Left cardiac atrium (tissue), 4 donors: ENCODE measurements at regions not wholly inside any gene's neighbourhood (a gene's known extent, or its start where the extent isn't known, plus 50 kb on each side); places are given as distances from the start of the nearest gene placed in this dataset.
"Not testable (repeated sequence)": the region's sequence is repeated elsewhere in the genome, so short reads cannot be mapped to it uniquely, and the experiment has no call there.

Experiments
- ATAC-seq, 2 donors: fragments of 200-7000 bp; cut with Tn5 transposase; one replicate each; pipeline ENCODE4 v1.9.1; 2020; ENCODE audit warnings: mild to moderate bottlenecking in 2 of 2, moderate library complexity in 2 of 2
- DNase-seq: peaks from one replicate; pipeline ENCODE4 v3.0.0-alpha.2; 2020
- intact Hi-C, 2 donors: fragments of 100-400 bp; cut with DNase I; formaldehyde crosslinking; loops; one replicate each; pipeline versions ENCODE4 v1.14.1 to v1.15.1; 2022 to 2023
- donor health status: DM: no; HTN: yes; CAD: no.
- donor health status: DM: no; HTN: yes; CAD: no; lungs with severe emphysema.
- donor health status: DM: yes; HTN: yes; CAD: no.
- donor health status: Dilated cardiomyopathy.

DNA sequence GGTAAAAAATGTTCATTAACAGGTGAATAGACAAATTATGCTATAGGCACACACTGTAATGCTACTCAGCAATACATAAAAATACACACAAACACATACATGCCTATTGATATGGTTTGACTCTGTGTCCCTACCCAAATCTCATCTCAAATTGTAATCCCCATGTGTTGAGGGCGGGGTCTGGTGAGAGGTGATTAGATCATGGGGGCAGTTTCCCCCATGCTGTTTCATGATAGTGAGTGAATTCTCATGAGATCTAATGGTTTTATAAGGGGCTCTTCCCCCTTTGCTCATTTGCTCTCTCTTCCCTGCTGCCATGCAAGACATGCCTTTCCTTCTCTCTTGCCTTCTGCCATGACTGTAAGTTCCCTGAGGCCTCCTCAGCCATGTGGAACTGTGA is 403.1 kb upstream of the RORB start:
- intact Hi-C loops, DNase-seq, ATAC-seq: not testable (repeated sequence)

DNA sequence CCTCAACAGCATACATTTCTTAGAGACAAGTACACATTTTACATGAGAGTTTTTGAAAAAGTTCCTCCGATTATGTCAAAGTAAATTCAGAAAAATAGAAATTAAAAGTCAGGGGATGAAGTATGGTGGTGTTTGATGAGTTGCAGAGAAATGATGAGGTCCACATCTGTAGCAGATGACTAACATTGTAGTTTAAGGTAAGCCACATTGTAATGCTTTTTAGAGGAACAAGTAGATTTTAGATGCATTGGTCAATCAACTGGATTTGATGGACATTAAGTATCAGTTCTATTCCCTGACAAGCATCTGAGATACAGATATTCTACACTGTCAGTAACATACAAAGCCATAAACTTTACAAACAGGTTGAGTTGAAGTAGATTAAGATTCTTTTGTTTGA is 402.4 kb upstream of the RORB start:
- no peak for ATAC-seq

DNA sequence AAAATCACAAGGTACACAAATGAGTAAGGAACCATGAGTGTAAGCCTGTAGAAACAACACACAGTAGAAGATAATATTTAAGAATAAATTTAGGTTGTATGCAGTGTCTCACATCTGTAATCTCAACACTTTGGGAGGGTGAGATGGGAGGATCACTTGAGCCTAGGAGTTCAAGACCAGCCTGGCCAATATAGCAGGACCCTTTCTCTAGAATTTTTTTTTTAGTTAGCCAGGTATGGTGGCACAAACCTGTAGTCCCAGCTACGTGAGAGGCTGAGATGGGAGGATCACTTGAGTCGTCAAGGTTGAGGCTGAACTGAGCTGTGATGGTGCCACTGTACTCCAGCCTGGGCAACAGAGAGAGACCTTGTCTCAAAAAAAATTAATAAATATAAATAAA is 401.2 kb upstream of the RORB start:
- no peak for DNase-seq
- no peak for ATAC-seq
- intact Hi-C loops: no loop called here

More for the DNA sequence above, 402.4 kb upstream of the RORB start:
- DNase-seq: no peak
- intact Hi-C loops: no loop called here

DNA sequence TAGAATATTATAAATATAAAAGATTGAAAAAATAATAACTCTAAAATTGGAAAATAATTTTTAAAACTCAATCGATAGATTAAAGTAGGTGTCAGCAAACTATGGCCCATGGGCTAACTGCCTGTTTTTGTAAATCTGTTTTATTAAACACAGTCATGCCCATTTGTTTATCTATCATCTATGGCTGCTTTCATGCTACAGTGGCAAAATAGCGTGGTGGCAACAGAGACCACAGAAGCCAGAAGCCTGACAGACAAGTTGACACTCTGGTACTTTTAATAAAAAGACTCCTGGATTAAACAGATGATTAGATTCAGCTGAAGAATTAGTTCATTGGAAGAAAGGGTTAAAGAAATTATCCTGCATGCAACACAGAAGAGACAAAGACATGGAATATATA is 400.7 kb upstream of the RORB start:
- intact Hi-C loops: no loop called here

DNA sequence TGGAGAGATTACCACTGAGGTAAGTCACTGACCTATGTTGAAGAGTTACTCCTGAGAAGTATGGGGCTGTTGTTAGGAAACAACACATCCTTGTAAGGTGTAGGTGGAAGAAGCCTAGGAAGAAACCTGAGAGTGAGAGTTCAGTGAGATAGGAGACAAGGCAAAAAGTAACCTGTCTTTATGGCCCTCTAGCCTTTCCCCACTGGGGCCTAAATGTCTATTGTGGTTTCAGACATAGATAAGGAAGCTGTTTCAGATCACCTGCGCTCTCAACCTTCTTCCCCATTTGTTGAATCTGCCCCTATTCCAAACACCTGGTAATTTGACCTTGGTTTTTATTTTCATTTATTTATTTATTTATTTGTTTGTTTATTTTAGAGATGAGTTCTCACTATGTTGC is 397.1 kb upstream of the RORB start:
- DNase-seq: no peak
- no peak for ATAC-seq
- intact Hi-C loops: no loop called here

More for the DNA sequence above, 400.7 kb upstream of the RORB start:
- DNase-seq (no peak), ATAC-seq (no peak)

DNA sequence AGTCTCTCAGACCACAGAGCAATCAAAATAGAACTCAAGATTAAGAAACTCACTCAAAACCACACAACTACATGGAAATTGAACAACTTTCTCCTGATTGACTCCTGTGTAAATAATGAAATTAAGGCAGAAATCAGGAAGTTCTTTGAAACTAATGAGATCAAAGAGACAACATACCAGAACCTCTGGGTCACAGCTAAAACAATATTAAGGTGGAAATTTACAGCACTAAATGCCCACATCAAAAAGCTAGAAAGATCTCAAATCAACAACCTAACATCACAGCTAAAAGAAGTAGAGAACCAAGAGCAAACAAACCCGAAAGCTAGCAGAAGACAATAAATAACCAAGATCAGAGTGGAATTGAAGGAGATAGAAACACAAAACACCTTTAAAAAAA is 395.0 kb upstream of the RORB start:
- intact Hi-C loops, DNase-seq, ATAC-seq: not testable (repeated sequence)

DNA sequence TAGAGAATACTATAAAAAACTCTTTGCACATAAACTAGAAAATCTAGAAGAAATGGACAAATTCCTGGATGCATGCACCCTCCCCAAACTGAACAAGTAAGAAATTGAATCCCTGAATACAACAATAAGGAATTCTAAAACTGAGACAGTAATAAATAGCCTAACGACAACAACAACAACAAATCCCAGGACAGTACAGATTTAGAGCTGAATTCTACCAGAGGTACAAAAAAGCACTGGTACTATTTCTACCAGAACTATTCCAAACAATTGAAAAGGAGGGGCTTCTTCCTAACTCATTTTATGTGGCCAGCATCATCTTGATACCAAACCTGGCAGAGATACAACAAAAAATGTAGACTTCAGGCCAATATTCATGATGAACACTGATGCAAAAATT is 394.4 kb upstream of the RORB start:
- DNase-seq: no peak
- no peak for ATAC-seq
- intact Hi-C loops: no loop called here

DNA sequence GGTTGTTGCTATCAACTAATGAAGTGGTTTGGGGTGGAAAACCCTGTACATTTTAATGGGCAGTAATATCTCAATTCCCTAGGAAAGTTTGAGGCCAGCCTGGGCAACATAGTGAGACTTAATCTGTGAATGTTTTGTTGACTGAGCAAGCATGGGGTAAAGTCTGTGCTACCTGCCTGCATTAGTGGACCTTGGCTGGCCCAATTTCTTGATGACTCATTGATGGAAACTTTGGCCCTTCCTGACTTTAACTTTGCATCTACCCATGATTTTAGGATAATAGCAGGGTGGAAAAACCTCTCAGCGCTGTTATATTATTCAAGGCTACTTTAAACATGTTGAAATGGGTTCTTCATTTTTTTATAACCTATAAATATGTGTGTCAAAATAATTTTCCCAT is 389.4 kb upstream of the RORB start:
- intact Hi-C loops: no loop called here
- ATAC-seq (no peak), DNase-seq (no peak)

DNA sequence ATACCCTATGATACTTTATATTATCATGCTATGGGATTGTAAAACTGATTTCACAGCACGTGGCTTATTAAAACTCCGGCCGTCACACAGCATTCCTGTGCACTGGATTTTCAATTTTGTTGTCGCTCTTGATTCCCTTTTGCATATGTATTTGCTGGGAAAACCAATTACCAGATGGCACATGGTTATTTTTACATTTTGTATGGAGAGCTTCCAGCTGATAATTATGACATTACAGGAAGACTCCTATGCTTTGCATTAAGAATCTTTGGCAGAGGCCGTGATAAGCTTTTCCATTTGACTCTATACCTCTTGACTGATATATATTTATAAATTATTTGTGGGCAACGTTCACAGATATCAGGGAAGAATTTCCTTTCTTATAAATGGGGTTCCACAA is 381.2 kb upstream of the RORB start:
- intact Hi-C loops: no loop called here
- ATAC-seq (no peak), DNase-seq (no peak)

DNA sequence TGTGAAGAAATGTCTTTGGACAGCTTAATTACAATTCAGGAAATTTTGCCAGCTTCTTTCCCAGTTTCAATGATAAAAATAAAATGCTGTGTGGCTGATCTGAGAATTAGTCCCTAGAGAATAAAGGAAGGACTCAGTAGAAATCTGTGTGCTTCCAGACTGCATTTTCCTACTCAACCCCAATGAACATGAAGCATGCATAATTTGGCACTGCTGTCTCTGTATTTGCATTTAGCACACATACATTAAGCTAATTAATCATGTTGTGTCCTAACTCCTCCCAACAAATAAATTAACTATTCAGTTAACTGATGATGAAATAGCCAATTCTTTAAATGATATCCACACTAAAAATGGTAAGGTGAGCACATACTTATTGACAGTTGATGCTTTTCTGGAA is 380.0 kb upstream of the RORB start:
- ATAC-seq (no peak), DNase-seq (no peak)
- intact Hi-C loops: no loop called here

DNA sequence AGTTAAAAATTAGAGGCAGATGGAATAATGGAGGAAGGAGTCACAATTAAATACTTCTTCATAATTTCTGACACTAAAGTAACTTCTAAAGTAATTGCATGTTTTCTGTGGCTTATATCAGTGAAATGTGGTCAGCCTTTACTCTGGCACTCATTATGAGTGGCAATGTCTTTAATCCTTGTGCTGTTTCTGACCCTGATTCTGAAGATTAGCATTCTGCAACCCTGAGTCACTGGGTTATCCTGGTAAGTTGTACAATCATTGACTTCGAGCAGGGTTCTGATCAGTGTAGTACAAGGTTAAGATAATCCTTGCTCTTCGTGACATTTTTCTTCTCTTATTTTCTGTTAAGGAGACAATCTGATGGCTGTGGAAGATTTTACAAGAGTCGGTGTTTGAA is 379.4 kb upstream of the RORB start:
- intact Hi-C loops: no loop called here
- DNase-seq (no peak), ATAC-seq (no peak)

DNA sequence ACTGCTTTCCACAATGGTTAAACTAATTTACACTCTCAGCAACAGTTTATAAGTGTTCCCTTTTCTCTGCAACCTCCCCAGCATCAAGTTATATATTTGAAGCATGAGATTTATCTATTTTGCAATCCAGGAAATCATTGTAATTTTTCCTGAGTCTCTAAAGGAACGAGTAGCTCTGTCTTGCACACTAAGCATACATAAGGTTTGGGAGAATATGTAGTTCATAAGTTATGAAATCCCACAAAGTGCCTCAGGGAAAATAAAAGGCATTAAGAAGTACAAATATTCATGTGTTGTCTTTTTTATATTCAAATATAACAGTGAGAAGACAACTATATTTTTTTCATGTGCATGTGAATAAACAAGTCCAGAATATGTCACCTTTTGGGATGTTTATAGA is 377.1 kb upstream of the RORB start:
- ATAC-seq (no peak), DNase-seq (no peak)
- intact Hi-C loops: no loop called here

DNA sequence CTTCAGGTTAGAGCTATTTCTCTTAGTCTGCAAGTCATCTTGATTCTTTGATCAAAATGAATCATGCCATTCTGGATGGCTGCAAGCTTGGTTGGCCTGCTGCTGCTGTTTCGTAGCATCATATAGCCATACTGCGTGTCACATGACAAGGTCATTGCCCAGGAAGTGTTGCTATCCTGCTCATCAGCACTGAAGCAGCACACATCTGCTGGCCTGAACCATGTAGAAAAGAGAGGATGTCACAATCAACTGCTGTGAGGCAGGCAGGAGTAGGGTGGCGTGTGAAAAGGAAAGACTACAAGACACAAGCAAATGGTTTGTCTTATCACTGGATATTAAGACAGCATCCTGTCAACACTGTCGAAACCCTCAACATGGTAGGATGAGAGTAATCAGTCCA is 376.7 kb upstream of the RORB start:
- no peak for ATAC-seq
- intact Hi-C loops: no loop called here
- no peak for DNase-seq

DNA sequence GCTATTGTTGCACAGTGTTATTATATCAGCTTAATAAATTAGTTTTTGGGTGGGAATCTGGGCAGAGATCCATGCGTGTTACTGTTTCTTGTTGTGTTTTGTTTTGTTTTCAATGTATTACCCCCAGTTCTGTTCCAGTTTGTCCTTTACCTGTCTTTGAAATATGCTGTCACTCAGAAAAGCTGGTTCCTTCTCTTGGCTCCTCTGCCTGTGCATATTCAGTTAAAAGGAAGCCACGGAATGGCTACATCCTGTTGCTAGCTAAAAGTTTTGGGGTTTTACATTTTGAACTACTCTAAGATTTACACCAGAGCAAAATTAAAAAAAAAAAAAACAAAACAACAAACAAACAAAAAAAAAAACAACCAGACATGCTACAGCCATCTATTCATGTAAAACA is 374.9 kb upstream of the RORB start:
- ATAC-seq (no peak), DNase-seq (no peak)
- intact Hi-C loops: no loop called here

DNA sequence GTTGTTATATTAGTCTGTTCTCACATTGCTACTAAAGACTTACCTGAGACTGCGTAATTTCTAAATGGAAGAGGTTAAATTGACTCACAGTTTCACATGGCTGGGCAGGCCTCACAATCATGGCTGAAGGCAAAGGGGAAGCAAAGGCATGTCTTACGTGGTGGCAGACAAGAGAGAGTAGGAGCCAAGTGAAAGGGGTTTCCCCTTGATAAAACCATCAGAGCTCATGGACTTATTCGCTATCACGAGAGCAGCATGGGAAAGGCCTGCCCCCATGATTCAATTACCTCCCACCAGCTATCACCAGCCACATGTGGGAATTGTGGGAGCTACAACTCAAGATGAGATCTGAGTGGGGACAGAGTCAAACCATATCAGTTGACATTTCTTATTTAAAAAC is 374.5 kb upstream of the RORB start:
- ATAC-seq (no peak), DNase-seq (no peak)
- intact Hi-C loops: no loop called here

DNA sequence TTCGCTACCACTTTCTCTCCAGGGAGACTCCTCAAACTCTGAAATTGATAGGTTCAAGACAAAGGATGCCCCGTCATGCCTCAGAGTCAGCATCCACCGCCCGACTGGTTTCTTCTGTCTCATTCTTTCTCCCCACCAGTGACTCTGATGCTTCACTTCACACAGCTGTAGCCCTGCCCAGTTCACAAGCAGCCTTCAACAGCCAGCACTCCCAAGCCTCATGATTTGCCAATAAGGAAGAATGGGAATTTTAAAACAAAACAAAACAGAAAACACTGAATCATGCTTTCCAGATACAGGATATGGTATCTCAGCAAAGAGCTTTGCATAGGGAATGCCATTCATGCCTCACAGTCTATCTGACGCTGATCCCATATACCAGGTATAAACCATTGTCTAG is 371.2 kb upstream of the RORB start:
- DNase-seq (no peak), ATAC-seq (no peak)
- intact Hi-C loops: no loop called here

DNA sequence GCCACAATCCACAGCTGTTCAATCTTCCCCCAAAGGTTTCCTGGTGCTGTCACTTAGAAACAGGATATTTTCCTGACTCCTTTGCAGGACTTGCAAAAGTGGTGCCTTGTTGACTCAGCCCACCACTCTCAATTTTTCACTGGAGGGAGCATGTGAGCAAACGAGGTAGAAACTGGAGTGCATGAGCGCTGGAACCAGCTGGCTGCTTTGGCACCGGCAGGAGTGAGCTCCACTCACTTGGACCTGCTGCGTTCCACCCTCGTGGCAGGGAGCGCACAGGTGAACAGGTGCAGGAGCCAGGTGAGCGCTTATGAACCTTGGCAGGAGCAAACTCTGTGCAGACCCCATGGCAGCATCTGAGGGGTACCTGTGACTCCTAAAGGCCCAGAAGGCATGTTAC is 364.1 kb upstream of the RORB start:
- intact Hi-C loops: no loop called here
- DNase-seq (no peak), ATAC-seq (no peak)

DNA sequence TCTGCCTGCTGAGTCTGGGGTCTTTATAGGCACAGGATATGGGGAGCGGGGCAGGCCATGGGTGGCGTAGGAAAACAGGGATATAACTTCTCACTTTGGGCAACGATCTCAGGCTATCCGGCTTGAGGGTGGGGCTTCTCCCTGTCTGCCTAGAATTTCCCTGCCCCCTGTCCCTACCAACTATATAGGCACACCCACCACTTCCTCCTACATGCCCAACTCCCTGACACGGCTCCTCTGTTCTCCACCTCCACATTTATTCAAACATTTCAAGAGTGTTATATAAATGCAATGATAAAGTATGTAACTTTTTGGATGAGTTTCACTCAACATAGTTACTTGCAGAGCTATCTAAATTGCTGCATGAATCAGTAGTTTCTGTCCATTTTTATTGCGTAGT is 363.2 kb upstream of the RORB start:
- no peak for DNase-seq
- intact Hi-C loops: no loop called here
- no peak for ATAC-seq

DNA sequence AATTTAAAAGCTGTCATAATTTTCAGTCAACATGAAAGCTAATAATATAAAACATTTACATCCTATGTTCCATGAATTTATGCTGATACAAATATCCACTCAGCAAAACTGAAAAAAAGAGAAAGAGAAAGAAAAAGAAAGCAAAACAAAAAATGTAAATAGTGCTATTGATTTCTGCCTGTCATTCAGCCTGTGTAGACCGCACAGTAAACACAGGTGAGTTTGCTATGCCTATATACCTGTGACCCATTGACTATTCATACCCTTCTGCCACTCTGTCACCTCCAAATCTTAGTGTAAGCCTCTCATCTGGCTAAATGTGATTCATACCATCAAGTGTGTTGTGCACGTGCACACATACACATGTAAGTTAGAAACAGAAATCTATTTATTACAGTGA is 359.0 kb upstream of the RORB start:
- intact Hi-C loops: no loop called here
- ATAC-seq (no peak), DNase-seq (no peak)

DNA sequence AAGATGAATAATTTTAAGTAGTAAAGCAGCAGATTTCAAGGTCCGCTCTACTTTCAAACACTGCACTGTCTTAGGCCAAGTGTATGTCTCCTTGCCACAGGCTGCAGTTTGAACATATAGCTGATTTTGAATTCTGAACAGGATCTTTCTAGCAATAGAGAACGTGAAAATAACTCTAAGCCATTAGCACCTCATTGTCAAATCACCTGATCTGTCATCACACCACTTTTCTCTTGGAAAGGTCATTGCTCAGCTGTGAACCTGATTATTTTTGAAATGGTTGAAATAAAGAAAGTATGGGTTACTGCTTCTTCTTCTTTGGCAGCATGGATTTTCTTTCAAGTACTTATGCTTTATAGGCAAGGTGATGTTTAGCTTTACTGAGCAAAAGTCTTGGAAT is 357.0 kb upstream of the RORB start:
- no peak for ATAC-seq
- intact Hi-C loops: no loop called here
- DNase-seq: no peak

DNA sequence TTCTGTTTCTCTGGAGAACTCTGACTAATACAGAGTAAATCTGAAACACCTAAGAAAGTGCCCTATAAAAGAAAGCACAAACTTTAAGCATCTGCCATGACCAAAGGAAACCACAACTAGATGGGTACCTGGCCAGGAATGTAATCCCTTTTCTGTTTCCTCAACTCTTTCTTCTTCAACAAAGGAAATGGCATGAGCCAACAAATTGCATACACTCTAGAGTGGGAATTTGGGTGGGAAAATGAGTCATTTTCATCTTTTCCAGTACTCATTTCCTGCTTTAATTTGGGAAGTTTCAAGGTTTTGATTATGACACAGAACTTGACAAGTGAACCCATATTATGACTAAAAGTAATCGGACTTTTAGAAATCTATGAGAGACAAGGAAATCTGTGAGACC is 349.2 kb upstream of the RORB start:
- no peak for ATAC-seq
- no peak for DNase-seq
- intact Hi-C loops: no loop called here

DNA sequence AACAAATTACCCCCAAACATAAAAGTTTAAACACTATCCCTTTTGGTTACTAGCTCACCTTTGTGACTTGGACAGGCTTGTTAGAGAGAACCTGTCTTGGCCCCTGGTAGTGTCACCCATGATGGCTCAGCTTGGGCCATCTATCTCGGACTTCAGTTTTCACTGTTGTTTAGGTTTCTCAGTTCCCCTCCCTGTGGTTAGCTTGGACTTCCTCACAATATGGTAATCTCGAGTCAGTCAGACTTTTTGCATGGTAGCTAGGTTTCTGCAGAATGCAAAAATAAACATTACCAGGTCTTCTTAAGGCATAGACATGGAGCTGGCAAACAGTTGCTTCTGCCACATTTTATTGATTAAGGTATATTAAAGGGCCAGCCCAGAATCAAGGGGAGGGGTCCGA is 324.3 kb upstream of the RORB start:
- ATAC-seq (no peak), DNase-seq (no peak)
- intact Hi-C loops: no loop called here

DNA sequence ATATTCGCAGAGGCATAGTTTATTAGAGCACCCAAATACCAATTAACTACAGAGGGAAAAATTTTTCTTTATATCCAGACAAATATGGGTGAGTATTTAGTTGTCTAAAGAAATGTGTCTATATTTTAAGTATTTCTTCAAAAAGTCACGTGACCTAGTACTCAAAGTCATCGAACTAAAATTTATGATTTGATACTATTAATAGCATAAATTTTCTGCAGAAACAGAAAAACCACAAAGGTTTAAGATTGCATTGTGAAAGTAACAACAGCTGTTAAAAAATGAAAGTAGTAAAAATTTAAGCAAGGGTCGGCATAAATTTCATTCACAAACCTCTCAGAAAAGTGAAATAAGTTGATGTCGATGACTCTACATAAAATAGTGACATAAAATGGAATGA is 323.9 kb upstream of the RORB start:
- no peak for ATAC-seq
- intact Hi-C loops: no loop called here
- DNase-seq: no peak
